Fibroblast of pulmonary artery (primary cell): ENCODE measurements at regions not wholly inside any gene's neighbourhood (a gene's known extent, or its start where the extent isn't known, plus 50 kb on each side); places are given as distances from the start of the nearest gene placed in this dataset.
A peak's percentile ranks its signal among the peaks of the same experiment; 100 is the strongest.

Experiments used
- DNase-seq: peaks from one replicate; pipeline ENCODE4 v3.0.0-alpha.2; 2010; ENCODE audit warnings: low read depth
- H3K4me3 ChIP-seq: replicated peaks from 2 replicates; pipeline ENCODE4 v1.5.1; 2011; ENCODE audit warnings: low read depth, mild to moderate bottlenecking, control low read depth, low read length, moderate library complexity
- CTCF ChIP-seq: IDR thresholded peaks from 2 replicates; pipeline ENCODE4 v1.5.1; 2011; ENCODE audit warnings: mild to moderate bottlenecking, control low read depth, low read length, inconsistent platforms; ENCODE audit errors: missing control alignments

GRCh38 chr13:34162544-34162933, 344.6 kb downstream of the RFC3 start:
- DNase-seq, result no peak
- H3K4me3 ChIP-seq, result no peak overlapping the region
- TF ChIP-seq CTCF, result no peak

- no peak for DNase-seq
Observed at GRCh38 chr13:34164582-34164981, 346.6 kb downstream of the RFC3 start.

GRCh38 chr13:34165158-34165557, 347.2 kb downstream of the RFC3 start:
- TF ChIP-seq CTCF, result no peak
- H3K4me3 ChIP-seq, result no peak overlapping the region
- no peak for DNase-seq

More at GRCh38 chr13:34164582-34164981, 346.6 kb downstream of the RFC3 start:
- no peak for TF ChIP-seq CTCF
- no peak overlapping the region for H3K4me3 ChIP-seq

GRCh38 chr13:34166406-34166805, 348.5 kb downstream of the RFC3 start:
- no peak for TF ChIP-seq CTCF
- no peak for DNase-seq
- no peak overlapping the region for H3K4me3 ChIP-seq

- no peak for DNase-seq
- no peak for TF ChIP-seq CTCF
- H3K4me3 ChIP-seq, result no peak overlapping the region
Observed at GRCh38 chr13:34167347-34167746, 349.4 kb downstream of the RFC3 start.

- no peak for DNase-seq
- no peak for TF ChIP-seq CTCF
- no peak overlapping the region for H3K4me3 ChIP-seq
Observed at GRCh38 chr13:34172048-34172447, 354.1 kb downstream of the RFC3 start.

- H3K4me3 ChIP-seq, result no peak overlapping the region
- no peak for TF ChIP-seq CTCF
- peak; percentile 53 for DNase-seq
Observed at GRCh38 chr13:34174671-34175145, 356.8 kb downstream of the RFC3 start.
